Stomach (tissue), 4 donors: ENCODE measurements at regions not wholly inside any gene's neighbourhood (a gene's known extent, or its start where the extent isn't known, plus 50 kb on each side); places are given as distances from the start of the nearest gene placed in this dataset.

Experiments used
- POLR2A ChIP-seq, 4 donors: fragments of 450-650 bp; IDR thresholded peaks; one replicate each; pipeline ENCODE4 v1.6.1; 2016; ENCODE audit warnings: antibody characterized with exemption in 4 of 4, control low read depth in 2 of 4, mild to moderate bottlenecking in 1 of 4, moderate library complexity in 1 of 4
- POLR2AphosphoS5 ChIP-seq, 3 donors: sonication (generic); formaldehyde crosslinking; IDR thresholded peaks; one replicate each; pipeline ENCODE4 v1.6.1; 2016; ENCODE audit warnings: antibody characterized with exemption in 3 of 3
- TF ChIP-seq, protein P1 (sequence below), 7 experiments: fragments of 450-650 bp in 4 of 7; fragments of 200-600 bp in 3 of 7; sonication (generic) in 3 of 7; IDR thresholded peaks; one replicate each; pipeline ENCODE4 v1.5.1; 2016 to 2019; ENCODE audit warnings: antibody characterized with exemption in 7 of 7, control low read depth in 2 of 7, mild to moderate bottlenecking in 1 of 7

DNA sequence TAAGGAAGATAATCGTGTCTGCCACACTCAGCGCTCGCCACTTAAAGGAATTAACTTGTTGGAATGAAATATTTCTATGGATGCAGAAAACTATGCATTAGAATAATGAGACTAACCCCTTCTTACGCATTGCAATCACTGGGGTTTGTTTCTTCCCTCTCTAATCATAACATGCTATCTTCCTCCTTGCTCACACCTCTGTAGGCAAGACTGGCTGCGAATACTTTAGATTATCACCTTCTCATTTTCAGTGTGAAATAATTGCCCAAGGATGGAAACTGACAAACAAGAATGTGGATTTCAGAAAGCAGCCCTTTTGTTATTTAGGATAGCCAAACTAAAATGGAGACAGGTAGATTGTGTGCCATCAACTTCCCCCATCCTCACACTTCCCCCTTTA, 349.4 kb downstream of the MID1IP1 start:
- TF ChIP-seq, protein P1, sequence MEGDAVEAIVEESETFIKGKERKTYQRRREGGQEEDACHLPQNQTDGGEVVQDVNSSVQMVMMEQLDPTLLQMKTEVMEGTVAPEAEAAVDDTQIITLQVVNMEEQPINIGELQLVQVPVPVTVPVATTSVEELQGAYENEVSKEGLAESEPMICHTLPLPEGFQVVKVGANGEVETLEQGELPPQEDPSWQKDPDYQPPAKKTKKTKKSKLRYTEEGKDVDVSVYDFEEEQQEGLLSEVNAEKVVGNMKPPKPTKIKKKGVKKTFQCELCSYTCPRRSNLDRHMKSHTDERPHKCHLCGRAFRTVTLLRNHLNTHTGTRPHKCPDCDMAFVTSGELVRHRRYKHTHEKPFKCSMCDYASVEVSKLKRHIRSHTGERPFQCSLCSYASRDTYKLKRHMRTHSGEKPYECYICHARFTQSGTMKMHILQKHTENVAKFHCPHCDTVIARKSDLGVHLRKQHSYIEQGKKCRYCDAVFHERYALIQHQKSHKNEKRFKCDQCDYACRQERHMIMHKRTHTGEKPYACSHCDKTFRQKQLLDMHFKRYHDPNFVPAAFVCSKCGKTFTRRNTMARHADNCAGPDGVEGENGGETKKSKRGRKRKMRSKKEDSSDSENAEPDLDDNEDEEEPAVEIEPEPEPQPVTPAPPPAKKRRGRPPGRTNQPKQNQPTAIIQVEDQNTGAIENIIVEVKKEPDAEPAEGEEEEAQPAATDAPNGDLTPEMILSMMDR (IDR thresholded peaks at IDR 0.05), result no peak
- no peak for TF ChIP-seq POLR2AphosphoS5 (IDR thresholded peaks at IDR 0.05)
- TF ChIP-seq POLR2A (IDR thresholded peaks at IDR 0.05), result no peak
